Keratinocyte (primary cell): ENCODE measurements at regions not wholly inside any gene's neighbourhood (a gene's known extent, or its start where the extent isn't known, plus 50 kb on each side); places are given as distances from the start of the nearest gene placed in this dataset.

ENCODE experiments used
- CTCF ChIP-seq, 3 experiments: IDR thresholded peaks in 1 of 3; conservative IDR thresholded peaks in 1 of 3; optimal IDR thresholded peaks in 1 of 3; 2 replicates in 2 of 3; 3 replicates in 1 of 3; pipeline versions ENCODE3 to v1.5.1; 2011; ENCODE audit warnings: low read length in 3 of 3, mild to moderate bottlenecking in 3 of 3, moderate library complexity in 2 of 3, control low read depth in 1 of 3, inconsistent platforms in 1 of 3; ENCODE audit not compliant: insufficient read depth in 2 of 3; ENCODE audit errors: extremely low read depth in 1 of 3
- EZH2 ChIP-seq: IDR thresholded peaks from one replicate; pipeline ENCODE4 v1.6.1; 2012; ENCODE audit warnings: inconsistent platforms, mild to moderate bottlenecking, low read length, moderate library complexity

GRCh38 chr20:17835240-17835933, 133.2 kb downstream of the SNX5 start:
- no peak for TF ChIP-seq EZH2
- no peak for TF ChIP-seq CTCF (optimal IDR thresholded peaks at IDR 0.05 in 1 of 3, IDR thresholded peaks at IDR 0.05 in 1 of 3, conservative IDR thresholded peaks at IDR 0.05 in 1 of 3; ENCODE audit: extremely low read depth in 1 of 3, insufficient read depth in 2 of 3, low read length in 3 of 3)
